ENCODE measurements at regions not wholly inside any gene's neighbourhood (a gene's known extent, or its start where the extent isn't known, plus 50 kb on each side); places are given as distances from the start of the nearest gene placed in this dataset.

DNA sequence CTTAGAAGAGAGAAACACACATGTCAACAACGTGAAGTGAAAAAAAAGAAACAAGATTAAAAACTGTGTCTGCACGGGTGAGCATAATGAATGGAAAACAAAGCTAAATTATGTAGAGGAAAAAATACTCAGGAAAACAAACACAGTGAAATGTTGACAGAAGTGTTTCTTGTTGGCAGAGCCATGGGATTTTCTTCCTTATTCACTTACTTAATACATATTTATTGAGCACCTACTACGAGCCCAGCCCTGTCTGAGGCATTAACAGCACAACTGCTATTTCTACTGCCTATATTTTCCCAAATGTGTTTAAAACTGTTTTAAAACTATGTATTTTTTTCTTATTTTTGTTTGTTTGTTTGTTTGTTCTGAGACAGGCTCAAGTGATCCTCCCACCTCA, 69.9 kb downstream of the DIO3 start:
- TF ChIP-seq, protein P1, sequence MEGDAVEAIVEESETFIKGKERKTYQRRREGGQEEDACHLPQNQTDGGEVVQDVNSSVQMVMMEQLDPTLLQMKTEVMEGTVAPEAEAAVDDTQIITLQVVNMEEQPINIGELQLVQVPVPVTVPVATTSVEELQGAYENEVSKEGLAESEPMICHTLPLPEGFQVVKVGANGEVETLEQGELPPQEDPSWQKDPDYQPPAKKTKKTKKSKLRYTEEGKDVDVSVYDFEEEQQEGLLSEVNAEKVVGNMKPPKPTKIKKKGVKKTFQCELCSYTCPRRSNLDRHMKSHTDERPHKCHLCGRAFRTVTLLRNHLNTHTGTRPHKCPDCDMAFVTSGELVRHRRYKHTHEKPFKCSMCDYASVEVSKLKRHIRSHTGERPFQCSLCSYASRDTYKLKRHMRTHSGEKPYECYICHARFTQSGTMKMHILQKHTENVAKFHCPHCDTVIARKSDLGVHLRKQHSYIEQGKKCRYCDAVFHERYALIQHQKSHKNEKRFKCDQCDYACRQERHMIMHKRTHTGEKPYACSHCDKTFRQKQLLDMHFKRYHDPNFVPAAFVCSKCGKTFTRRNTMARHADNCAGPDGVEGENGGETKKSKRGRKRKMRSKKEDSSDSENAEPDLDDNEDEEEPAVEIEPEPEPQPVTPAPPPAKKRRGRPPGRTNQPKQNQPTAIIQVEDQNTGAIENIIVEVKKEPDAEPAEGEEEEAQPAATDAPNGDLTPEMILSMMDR (IDR thresholded peaks at IDR 0.05), result no peak
- no peak for TF ChIP-seq POLR2A (IDR thresholded peaks at IDR 0.05)

Measured in esophagus squamous epithelium (tissue), 4 donors.